AG04450 (cell line): ENCODE measurements at regions not wholly inside any gene's neighbourhood (a gene's known extent, or its start where the extent isn't known, plus 50 kb on each side); places are given as distances from the start of the nearest gene placed in this dataset.
"Not testable (repeated sequence)": the region's sequence is repeated elsewhere in the genome, so short reads cannot be mapped to it uniquely, and the experiment has no call there.

Source experiments
- CTCF ChIA-PET: fragments of 300-600, 350-600 bp; formaldehyde crosslinking; extraction: SDS; loops from one replicate; lab custom pipeline; 2022; ENCODE audit warnings: antibody characterized with exemption, inconsistent platforms; lab: Charles Lee
- POLR2A ChIA-PET: fragments of 350-600 bp; formaldehyde crosslinking; extraction: SDS; loops from one replicate; lab custom pipeline; 2021; ENCODE audit warnings: antibody characterized with exemption, inconsistent platforms; lab: Yijun Ruan, JAX
- DNase-seq: peaks from one replicate; pipeline ENCODE4 v3.0.0-alpha.2; 2011; ENCODE audit warnings: low read depth, low spot score
- H3K27ac ChIP-seq: one replicate; pipeline ENCODE4 v1.5.1; 2012; ENCODE audit warnings: low read depth, low read length, control low read depth
- H3K27me3 ChIP-seq: one replicate; pipeline ENCODE4 v1.6.0; 2012; ENCODE audit warnings: low read length; ENCODE audit not compliant: control insufficient read depth, insufficient read depth
- H3K4me3 ChIP-seq: 2 replicates; pipeline ENCODE4 v1.5.1; 2011; ENCODE audit warnings: mild to moderate bottlenecking, low read depth, low read length, control low read depth
- H3K9me3 ChIP-seq: 2 replicates; pipeline ENCODE4 v1.5.1; 2012; ENCODE audit warnings: low read length; ENCODE audit not compliant: control insufficient read depth, insufficient read depth
- TF ChIP-seq, protein P1 (sequence below): IDR thresholded peaks from 2 replicates; pipeline ENCODE4 v1.5.1; 2011; ENCODE audit warnings: low read depth, low read length, control low read depth, inconsistent platforms

DNA sequence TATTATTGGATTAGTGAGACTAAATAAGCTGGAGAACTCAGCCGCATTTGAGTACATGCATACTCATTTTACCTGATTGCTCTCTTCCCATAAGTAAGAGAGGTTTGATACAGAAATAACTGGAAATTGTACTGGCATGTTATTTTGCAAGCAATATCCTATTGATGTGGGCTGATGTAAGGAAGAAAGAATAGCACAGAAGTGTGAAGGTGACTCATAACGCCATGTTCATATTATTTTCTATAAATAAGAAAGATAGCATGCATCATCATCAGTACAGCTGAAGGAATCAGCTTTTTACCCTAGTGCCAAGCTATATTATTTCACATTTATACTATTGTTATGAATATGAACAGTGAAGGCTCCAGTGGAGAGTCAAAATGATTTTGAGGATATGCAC is 138.3 kb upstream of the FAM47A start:
- no peaks in the 10 kb centered on the region for H3K9me3 ChIP-seq
- POLR2A ChIA-PET: no interaction called here
- TF ChIP-seq, protein P1, sequence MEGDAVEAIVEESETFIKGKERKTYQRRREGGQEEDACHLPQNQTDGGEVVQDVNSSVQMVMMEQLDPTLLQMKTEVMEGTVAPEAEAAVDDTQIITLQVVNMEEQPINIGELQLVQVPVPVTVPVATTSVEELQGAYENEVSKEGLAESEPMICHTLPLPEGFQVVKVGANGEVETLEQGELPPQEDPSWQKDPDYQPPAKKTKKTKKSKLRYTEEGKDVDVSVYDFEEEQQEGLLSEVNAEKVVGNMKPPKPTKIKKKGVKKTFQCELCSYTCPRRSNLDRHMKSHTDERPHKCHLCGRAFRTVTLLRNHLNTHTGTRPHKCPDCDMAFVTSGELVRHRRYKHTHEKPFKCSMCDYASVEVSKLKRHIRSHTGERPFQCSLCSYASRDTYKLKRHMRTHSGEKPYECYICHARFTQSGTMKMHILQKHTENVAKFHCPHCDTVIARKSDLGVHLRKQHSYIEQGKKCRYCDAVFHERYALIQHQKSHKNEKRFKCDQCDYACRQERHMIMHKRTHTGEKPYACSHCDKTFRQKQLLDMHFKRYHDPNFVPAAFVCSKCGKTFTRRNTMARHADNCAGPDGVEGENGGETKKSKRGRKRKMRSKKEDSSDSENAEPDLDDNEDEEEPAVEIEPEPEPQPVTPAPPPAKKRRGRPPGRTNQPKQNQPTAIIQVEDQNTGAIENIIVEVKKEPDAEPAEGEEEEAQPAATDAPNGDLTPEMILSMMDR: no peak
- H3K4me3 ChIP-seq: no peak overlapping the region
- no peaks in the 10 kb centered on the region for H3K27me3 ChIP-seq
- CTCF ChIA-PET: no interaction called here
- DNase-seq: no peak
- H3K27ac ChIP-seq: no peak overlapping the region

DNA sequence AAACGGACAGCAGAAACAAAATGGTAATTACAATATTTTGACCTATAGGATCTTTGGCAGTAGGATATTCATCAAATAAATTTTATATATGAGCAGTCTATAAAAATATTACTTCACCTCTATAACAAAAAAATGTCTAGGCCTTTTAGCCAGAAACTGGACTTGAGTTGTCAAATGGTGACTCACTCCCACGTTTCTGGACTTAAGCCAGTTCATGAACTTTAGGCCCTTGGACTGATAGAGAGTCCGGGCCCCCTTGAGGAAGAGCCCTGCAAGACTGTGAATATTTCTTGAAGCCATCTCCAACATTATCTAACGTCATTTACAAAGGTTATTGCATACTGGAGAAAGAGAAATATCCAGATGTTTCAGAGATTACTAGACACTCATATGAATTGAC is 106.8 kb upstream of the FAM47A start:
- Histone ChIP-seq H3K27me3 (no peaks in the 10 kb centered on the region), H3K27ac (no peak overlapping the region), H3K4me3 (no peak overlapping the region), H3K9me3 (no peaks in the 10 kb centered on the region)
- TF ChIP-seq, protein P1: no peak
- POLR2A ChIA-PET: no interaction called here
- CTCF ChIA-PET: no interaction called here
- DNase-seq: no peak

DNA sequence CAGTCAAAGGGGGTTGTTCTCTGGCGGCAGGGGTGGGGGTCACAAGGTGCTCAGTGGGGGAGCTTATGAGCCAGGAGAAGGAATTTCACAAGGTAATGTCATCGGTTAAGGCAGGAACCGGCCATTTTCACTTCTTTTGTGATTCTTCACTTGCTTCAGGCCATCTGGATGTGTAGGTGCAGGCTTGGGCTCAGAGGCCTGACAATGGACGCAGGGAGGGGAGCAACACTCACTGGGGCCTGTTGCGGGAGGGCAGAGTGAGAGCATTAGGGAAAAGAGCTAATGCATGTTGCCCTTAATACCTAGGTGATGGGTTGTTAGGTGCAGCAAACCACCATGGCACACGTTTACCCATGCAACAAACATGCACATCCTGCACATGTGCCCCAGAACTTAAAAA is 98.0 kb upstream of the FAM47A start:
- H3K27me3 ChIP-seq, H3K27ac ChIP-seq, CTCF ChIA-PET, POLR2A ChIA-PET, DNase-seq, H3K9me3 ChIP-seq, H3K4me3 ChIP-seq: not testable (repeated sequence)

- POLR2A ChIA-PET: no interaction called here
- no peak for DNase-seq
- CTCF ChIA-PET: no interaction called here
- Histone ChIP-seq H3K4me3 (no peak overlapping the region), H3K9me3 (no peaks in the 10 kb centered on the region; the same call in 1 of the 2 replicates), H3K27me3 (no peaks in the 10 kb centered on the region), H3K27ac (no peak overlapping the region)
- TF ChIP-seq, protein P1: no peak
These were observed 95.7 kb upstream of the FAM47A start for GRCh38 chrX:34227804-34228203.

DNA sequence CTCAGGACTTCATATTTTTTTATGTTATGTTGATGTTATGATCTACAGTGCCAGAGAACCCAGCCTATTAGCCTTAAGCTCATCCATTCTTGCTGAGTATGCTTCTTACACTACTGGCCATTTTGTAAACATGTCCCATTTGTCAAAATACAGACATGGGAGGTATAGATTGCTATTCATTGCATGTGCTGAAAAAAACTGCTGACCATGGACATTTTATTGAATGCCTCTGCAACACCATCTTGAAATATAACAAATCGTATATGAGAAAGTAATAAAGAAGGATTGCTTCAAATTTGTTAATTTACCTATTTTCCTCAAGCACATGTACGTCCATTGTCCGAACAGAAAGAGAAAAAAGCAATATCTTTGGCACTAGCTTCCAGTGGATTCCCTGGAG is 91.5 kb upstream of the FAM47A start:
- POLR2A ChIA-PET: no interaction called here
- TF ChIP-seq, protein P1: no peak
- Histone ChIP-seq H3K27me3 (no peaks in the 10 kb centered on the region), H3K27ac (no peak overlapping the region), H3K9me3 (no peaks in the 10 kb centered on the region; the same call in 1 of the 2 replicates), H3K4me3 (no peak overlapping the region)
- CTCF ChIA-PET: no interaction called here
- DNase-seq: no peak

- TF ChIP-seq, protein P1: no peak
- H3K27me3 ChIP-seq: no peaks in the 10 kb centered on the region
- ChIA-PET POLR2A (no interaction called here), CTCF (no interaction called here)
- no peak overlapping the region for H3K4me3 ChIP-seq
- no peak for DNase-seq
- H3K27ac ChIP-seq: no peak overlapping the region
- H3K9me3 ChIP-seq: no peaks in the 10 kb centered on the region; the same call in 1 of the 2 replicates
These were observed 85.9 kb upstream of the FAM47A start for GRCh38 chrX:34218063-34218462.
